DMS153 (cell line): ENCODE measurements at regions not wholly inside any gene's neighbourhood (a gene's known extent, or its start where the extent isn't known, plus 50 kb on each side); places are given as distances from the start of the nearest gene placed in this dataset.
"Not testable (repeated sequence)": the region's sequence is repeated elsewhere in the genome, so short reads cannot be mapped to it uniquely, and the experiment has no call there.

Experiments
- DNase-seq: peaks from one replicate; lab custom pipeline; 2025; lab: John Stamatoyannopoulos, UW

- DNase-seq = peak; percentile 16
These were observed 214.6 kb downstream of the PHETA1 start for GRCh38 chr12:111154147-111154834.

- DNase-seq = no peak
These were observed 216.3 kb downstream of the PHETA1 start for GRCh38 chr12:111152561-111152960.

- no peak for DNase-seq
These were observed 217.7 kb downstream of the PHETA1 start for GRCh38 chr12:111150921-111151840.

- no peak for DNase-seq
These were observed 218.5 kb downstream of the PHETA1 start for GRCh38 chr12:111150360-111150759.

- no peak for DNase-seq
These were observed 219.6 kb downstream of the PHETA1 start for GRCh38 chr12:111149299-111149698.

- DNase-seq = no peak
These were observed 220.9 kb downstream of the PHETA1 start for GRCh38 chr12:111148005-111148404.

- DNase-seq = no peak
These were observed 222.9 kb upstream of the MYL2 start for GRCh38 chr12:111143271-111143670.

- DNase-seq = no peak
These were observed 220.8 kb upstream of the MYL2 start for GRCh38 chr12:111141205-111141604.

GRCh38 chr12:111138016-111138415 lies 217.6 kb upstream of the MYL2 start:
- no peak for DNase-seq

- no peak for DNase-seq
These were observed 215.0 kb upstream of the MYL2 start for GRCh38 chr12:111135293-111135832.

- DNase-seq = no peak
These were observed 210.0 kb upstream of the MYL2 start for GRCh38 chr12:111130336-111130735.

- DNase-seq = no peak
These were observed 208.9 kb upstream of the MYL2 start for GRCh38 chr12:111129149-111129767.

GRCh38 chr12:111126331-111126730 lies 206.0 kb upstream of the MYL2 start:
- no peak for DNase-seq

- DNase-seq = no peak
These were observed 203.8 kb upstream of the MYL2 start for GRCh38 chr12:111124183-111124582.

GRCh38 chr12:111123390-111123789 lies 203.0 kb upstream of the MYL2 start:
- no peak for DNase-seq

GRCh38 chr12:111122458-111122878 lies 202.1 kb upstream of the MYL2 start:
- DNase-seq = peak; percentile 16

GRCh38 chr12:111121840-111122239 lies 201.5 kb upstream of the MYL2 start:
- no peak for DNase-seq

GRCh38 chr12:111120578-111120977 lies 200.2 kb upstream of the MYL2 start:
- DNase-seq = no peak

- no peak for DNase-seq
These were observed 196.6 kb upstream of the MYL2 start for GRCh38 chr12:111117017-111117416.

- not testable (repeated sequence) for DNase-seq
These were observed 192.9 kb upstream of the MYL2 start for GRCh38 chr12:111113313-111113712.

- no peak for DNase-seq
These were observed 192.1 kb upstream of the MYL2 start for GRCh38 chr12:111112311-111113098.

- no peak for DNase-seq
These were observed 191.3 kb upstream of the MYL2 start for GRCh38 chr12:111111681-111112080.
